SK-N-SH (cell line): ENCODE measurements at regions not wholly inside any gene's neighbourhood (a gene's known extent, or its start where the extent isn't known, plus 50 kb on each side); places are given as distances from the start of the nearest gene placed in this dataset.

ENCODE experiments used
- CTCF ChIA-PET: fragments of 300-600, 350-600 bp; formaldehyde crosslinking; extraction: SDS; loops from one replicate; lab custom pipeline; 2021; lab: Yijun Ruan, JAX
- POLR2A ChIA-PET: fragments of 350-600 bp; sonication (Branson Sonifier 250); formaldehyde crosslinking; extraction: SDS; loops from one replicate; lab custom pipeline; 2020; ENCODE audit warnings: antibody characterized with exemption, inconsistent platforms; lab: Yijun Ruan, JAX
- DNase-seq: peaks from one replicate; pipeline ENCODE4 v3.0.0; 2012
- H2AFZ ChIP-seq: fragments of 200-600 bp; sonication (generic); 2 replicates; pipeline ENCODE4 v1.8.1; 2016; ENCODE audit warnings: antibody characterized with exemption, mild to moderate bottlenecking, low read depth
- H3F3A ChIP-seq: fragments of 200-600 bp; sonication (generic); replicated peaks from 2 replicates; pipeline ENCODE3; 2016; ENCODE audit warnings: antibody characterized with exemption, mild to moderate bottlenecking; ENCODE audit not compliant: insufficient read depth
- H3K27ac ChIP-seq, 2 experiments: fragments of 200-500 bp in 1 of 2; fragments of 200-600 bp in 1 of 2; sonication (Bioruptor generic) in 1 of 2; sonication (generic), shearing (Covaris generic) in 1 of 2; 2 replicates each; pipeline versions ENCODE4 v1.5.1 to v1.6.1; 2014 to 2016; ENCODE audit warnings: low read depth in 2 of 2, inconsistent platforms in 1 of 2, low read length in 1 of 2, mild to moderate bottlenecking in 1 of 2, mixed read lengths in 1 of 2
- H3K27me3 ChIP-seq: fragments of 200-600 bp; sonication (generic), shearing (Covaris generic); 2 replicates; pipeline ENCODE4 v1.6.1; 2016; ENCODE audit warnings: mixed run types; ENCODE audit not compliant: insufficient read depth
- H3K36me3 ChIP-seq, 2 experiments: fragments of 200-500 bp in 1 of 2; fragments of 200-600 bp in 1 of 2; sonication (Bioruptor generic) in 1 of 2; sonication (generic) in 1 of 2; replicated peaks in 1 of 2; 2 replicates each; pipeline versions ENCODE3 to v1.5.1; 2014 to 2016; ENCODE audit warnings: low read length in 1 of 2, mild to moderate bottlenecking in 1 of 2; ENCODE audit not compliant: insufficient read depth in 2 of 2, control insufficient read depth in 1 of 2
- H3K4me1 ChIP-seq, 2 experiments: fragments of 200-500 bp in 1 of 2; fragments of 200-600 bp in 1 of 2; sonication (Bioruptor generic) in 1 of 2; sonication (generic), shearing (Covaris generic) in 1 of 2; 2 replicates each; pipeline versions ENCODE4 v1.5.1 to v1.6.1; 2014 to 2016; ENCODE audit warnings: low read depth in 1 of 2, low read length in 1 of 2, mixed run types in 1 of 2; ENCODE audit not compliant: insufficient read depth in 2 of 2, control insufficient read depth in 1 of 2
- H3K4me2 ChIP-seq: fragments of 200-600 bp; sonication (generic), shearing (Covaris generic); 2 replicates; pipeline ENCODE4 v1.6.1; 2017; ENCODE audit warnings: mixed run types
- H3K4me3 ChIP-seq, 2 experiments: fragments of 200-500 bp in 1 of 2; fragments of 200-600 bp in 1 of 2; sonication (Bioruptor generic) in 1 of 2; sonication (generic), shearing (Covaris generic) in 1 of 2; 2 replicates each; pipeline versions ENCODE4 v1.5.1 to v1.8.1; 2014 to 2016; ENCODE audit warnings: low read depth in 2 of 2, inconsistent platforms in 1 of 2, low read length in 1 of 2, mild to moderate bottlenecking in 1 of 2, mixed read lengths in 1 of 2, moderate library complexity in 1 of 2
- H3K79me2 ChIP-seq: fragments of 200-600 bp; sonication (generic); 2 replicates; pipeline ENCODE4 v1.8.1; 2017; ENCODE audit warnings: mild to moderate bottlenecking; ENCODE audit not compliant: insufficient read depth
- H3K9ac ChIP-seq: fragments of 200-600 bp; sonication (generic); 2 replicates; pipeline ENCODE4 v1.6.1; 2017; ENCODE audit warnings: mixed run types
- H3K9me2 ChIP-seq: fragments of 200-600 bp; sonication (generic); 2 replicates; pipeline ENCODE4 v1.6.1; 2017; ENCODE audit warnings: mixed run types
- H3K9me3 ChIP-seq: fragments of 200-600 bp; sonication (generic); 2 replicates; pipeline ENCODE4 v1.6.1; 2017; ENCODE audit warnings: mixed run types, mild to moderate bottlenecking, moderate library complexity
- H4K20me1 ChIP-seq: fragments of 200-600 bp; sonication (generic); 2 replicates; pipeline ENCODE4 v1.6.1; 2017; ENCODE audit warnings: mild to moderate bottlenecking, mixed run types; ENCODE audit not compliant: insufficient read depth
- EZH2phosphoT487 ChIP-seq: fragments of 200-600 bp; sonication (generic); IDR thresholded peaks from 2 replicates; pipeline ENCODE4 v1.6.1; 2017; ENCODE audit warnings: low read depth, mixed run types, mild to moderate bottlenecking, antibody characterized with exemption, moderate library complexity, borderline replicate concordance
- GABPA ChIP-seq: IDR thresholded peaks from 2 replicates; pipeline ENCODE4 v1.4.0; 2012; ENCODE audit warnings: low read depth, mild to moderate bottlenecking
- GATA2 ChIP-seq: sonication (generic); formaldehyde crosslinking; IDR thresholded peaks from 2 replicates; pipeline ENCODE4 v1.5.0; 2020; ENCODE audit warnings: mild to moderate bottlenecking, missing genetic modification reagents
- MEF2A ChIP-seq: IDR thresholded peaks from 2 replicates; pipeline ENCODE4 v1.4.0; 2012; ENCODE audit warnings: low read depth, borderline replicate concordance
- MXI1 ChIP-seq: IDR thresholded peaks from 2 replicates; pipeline ENCODE4 v1.6.1; 2012; ENCODE audit warnings: mild to moderate bottlenecking, low read depth, low read length, improper control_type of control experiment
- RFX5 ChIP-seq: IDR thresholded peaks from 2 replicates; pipeline ENCODE4 v1.6.1; 2012; ENCODE audit warnings: mild to moderate bottlenecking, improper control_type of control experiment, low read length
- TEAD4 ChIP-seq: IDR thresholded peaks from 2 replicates; pipeline ENCODE4 v1.4.0; 2012; ENCODE audit warnings: mild to moderate bottlenecking, borderline replicate concordance; ENCODE audit not compliant: insufficient read depth
- WGBS: methylation state at CpG from one replicate; pipeline ENCODE4 v1.1.6; 2017; ENCODE audit warnings: low lambda C conversion rate; 5-methylcytosine and 5-hydroxymethylcytosine counted together
- TF ChIP-seq, protein P1 (sequence below): IDR thresholded peaks from 2 replicates; pipeline ENCODE4 v1.4.0; 2012; ENCODE audit warnings: low read depth, borderline replicate concordance
- TF ChIP-seq, protein P2 (sequence below): IDR thresholded peaks from 2 replicates; pipeline ENCODE4 v1.4.0; 2012; ENCODE audit warnings: low read depth
- TF ChIP-seq, protein P3 (sequence below): IDR thresholded peaks from 2 replicates; pipeline ENCODE4; 2012
- TF ChIP-seq, protein P4 (sequence below): IDR thresholded peaks from 2 replicates; pipeline ENCODE4 v1.6.1; 2012; ENCODE audit warnings: mild to moderate bottlenecking, low read depth, low read length, moderate library complexity
- TF ChIP-seq, protein P5 (sequence below): fragments of 150-350 bp; IDR thresholded peaks from 2 replicates; pipeline ENCODE4 v1.6.1; 2017; ENCODE audit warnings: antibody characterized with exemption, low read length, low read depth, borderline replicate concordance

GRCh38 chr10:111916011-111916410 is 267.6 kb downstream of the GPAM start:
- ChIA-PET POLR2A (no interaction called here), CTCF (no interaction called here)
- no peaks in the 10 kb centered on the region for H3K9me3 ChIP-seq
- 23% methylated on average over 4 of the region's 4 CpGs for WGBS
- no peaks in the 10 kb centered on the region for H3F3A ChIP-seq
- no peaks in the 10 kb centered on the region for H3K27me3 ChIP-seq
- H3K27ac ChIP-seq: no peak overlapping the region
- no peaks in the 10 kb centered on the region for H3K36me3 ChIP-seq
- no peak overlapping the region for H3K4me3 ChIP-seq
- H4K20me1 ChIP-seq: no peaks in the 10 kb centered on the region
- H3K79me2 ChIP-seq: no peaks in the 10 kb centered on the region
- H2AFZ ChIP-seq: no peak overlapping the region
- DNase-seq: no peak
- H3K9me2 ChIP-seq: no peaks in the 10 kb centered on the region
- no peak overlapping the region for H3K9ac ChIP-seq
- H3K4me1 ChIP-seq: no peaks in the 10 kb centered on the region
- no peak overlapping the region for H3K4me2 ChIP-seq
- TF ChIP-seq, protein P1, sequence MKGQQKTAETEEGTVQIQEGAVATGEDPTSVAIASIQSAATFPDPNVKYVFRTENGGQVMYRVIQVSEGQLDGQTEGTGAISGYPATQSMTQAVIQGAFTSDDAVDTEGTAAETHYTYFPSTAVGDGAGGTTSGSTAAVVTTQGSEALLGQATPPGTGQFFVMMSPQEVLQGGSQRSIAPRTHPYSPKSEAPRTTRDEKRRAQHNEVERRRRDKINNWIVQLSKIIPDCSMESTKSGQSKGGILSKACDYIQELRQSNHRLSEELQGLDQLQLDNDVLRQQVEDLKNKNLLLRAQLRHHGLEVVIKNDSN: no peak
- TF ChIP-seq, protein P2, sequence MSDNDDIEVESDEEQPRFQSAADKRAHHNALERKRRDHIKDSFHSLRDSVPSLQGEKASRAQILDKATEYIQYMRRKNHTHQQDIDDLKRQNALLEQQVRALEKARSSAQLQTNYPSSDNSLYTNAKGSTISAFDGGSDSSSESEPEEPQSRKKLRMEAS: no peak
- TF ChIP-seq TEAD4 (no peak), GABPA (no peak), GATA2 (no peak), MEF2A (no peak), EZH2phosphoT487 (no peak), MXI1 (no peak), RFX5 (no peak)
- TF ChIP-seq, protein P3, sequence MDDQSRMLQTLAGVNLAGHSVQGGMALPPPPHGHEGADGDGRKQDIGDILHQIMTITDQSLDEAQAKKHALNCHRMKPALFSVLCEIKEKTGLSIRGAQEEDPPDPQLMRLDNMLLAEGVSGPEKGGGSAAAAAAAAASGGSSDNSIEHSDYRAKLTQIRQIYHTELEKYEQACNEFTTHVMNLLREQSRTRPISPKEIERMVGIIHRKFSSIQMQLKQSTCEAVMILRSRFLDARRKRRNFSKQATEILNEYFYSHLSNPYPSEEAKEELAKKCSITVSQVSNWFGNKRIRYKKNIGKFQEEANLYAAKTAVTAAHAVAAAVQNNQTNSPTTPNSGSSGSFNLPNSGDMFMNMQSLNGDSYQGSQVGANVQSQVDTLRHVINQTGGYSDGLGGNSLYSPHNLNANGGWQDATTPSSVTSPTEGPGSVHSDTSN: no peak
- TF ChIP-seq, protein P4, sequence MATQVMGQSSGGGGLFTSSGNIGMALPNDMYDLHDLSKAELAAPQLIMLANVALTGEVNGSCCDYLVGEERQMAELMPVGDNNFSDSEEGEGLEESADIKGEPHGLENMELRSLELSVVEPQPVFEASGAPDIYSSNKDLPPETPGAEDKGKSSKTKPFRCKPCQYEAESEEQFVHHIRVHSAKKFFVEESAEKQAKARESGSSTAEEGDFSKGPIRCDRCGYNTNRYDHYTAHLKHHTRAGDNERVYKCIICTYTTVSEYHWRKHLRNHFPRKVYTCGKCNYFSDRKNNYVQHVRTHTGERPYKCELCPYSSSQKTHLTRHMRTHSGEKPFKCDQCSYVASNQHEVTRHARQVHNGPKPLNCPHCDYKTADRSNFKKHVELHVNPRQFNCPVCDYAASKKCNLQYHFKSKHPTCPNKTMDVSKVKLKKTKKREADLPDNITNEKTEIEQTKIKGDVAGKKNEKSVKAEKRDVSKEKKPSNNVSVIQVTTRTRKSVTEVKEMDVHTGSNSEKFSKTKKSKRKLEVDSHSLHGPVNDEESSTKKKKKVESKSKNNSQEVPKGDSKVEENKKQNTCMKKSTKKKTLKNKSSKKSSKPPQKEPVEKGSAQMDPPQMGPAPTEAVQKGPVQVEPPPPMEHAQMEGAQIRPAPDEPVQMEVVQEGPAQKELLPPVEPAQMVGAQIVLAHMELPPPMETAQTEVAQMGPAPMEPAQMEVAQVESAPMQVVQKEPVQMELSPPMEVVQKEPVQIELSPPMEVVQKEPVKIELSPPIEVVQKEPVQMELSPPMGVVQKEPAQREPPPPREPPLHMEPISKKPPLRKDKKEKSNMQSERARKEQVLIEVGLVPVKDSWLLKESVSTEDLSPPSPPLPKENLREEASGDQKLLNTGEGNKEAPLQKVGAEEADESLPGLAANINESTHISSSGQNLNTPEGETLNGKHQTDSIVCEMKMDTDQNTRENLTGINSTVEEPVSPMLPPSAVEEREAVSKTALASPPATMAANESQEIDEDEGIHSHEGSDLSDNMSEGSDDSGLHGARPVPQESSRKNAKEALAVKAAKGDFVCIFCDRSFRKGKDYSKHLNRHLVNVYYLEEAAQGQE: no peak
- TF ChIP-seq, protein P5, sequence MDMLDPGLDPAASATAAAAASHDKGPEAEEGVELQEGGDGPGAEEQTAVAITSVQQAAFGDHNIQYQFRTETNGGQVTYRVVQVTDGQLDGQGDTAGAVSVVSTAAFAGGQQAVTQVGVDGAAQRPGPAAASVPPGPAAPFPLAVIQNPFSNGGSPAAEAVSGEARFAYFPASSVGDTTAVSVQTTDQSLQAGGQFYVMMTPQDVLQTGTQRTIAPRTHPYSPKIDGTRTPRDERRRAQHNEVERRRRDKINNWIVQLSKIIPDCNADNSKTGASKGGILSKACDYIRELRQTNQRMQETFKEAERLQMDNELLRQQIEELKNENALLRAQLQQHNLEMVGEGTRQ: no peak
